Stimulated activated CD8-positive, alpha-beta memory T cell treated with anti-CD3 and anti-CD28 coated beads, Interleukin-2, amount 100 ng/mL, for 1 hour (primary cell): ENCODE measurements at regions not wholly inside any gene's neighbourhood (a gene's known extent, or its start where the extent isn't known, plus 50 kb on each side); places are given as distances from the start of the nearest gene placed in this dataset.
"Not testable (repeated sequence)": the region's sequence is repeated elsewhere in the genome, so short reads cannot be mapped to it uniquely, and the experiment has no call there.

Experiments used
- DNase-seq, 2 donors: peaks; one replicate each; pipeline ENCODE4 v3.0.0-alpha.2; 2020; ENCODE audit warnings: low read depth in 2 of 2

DNA sequence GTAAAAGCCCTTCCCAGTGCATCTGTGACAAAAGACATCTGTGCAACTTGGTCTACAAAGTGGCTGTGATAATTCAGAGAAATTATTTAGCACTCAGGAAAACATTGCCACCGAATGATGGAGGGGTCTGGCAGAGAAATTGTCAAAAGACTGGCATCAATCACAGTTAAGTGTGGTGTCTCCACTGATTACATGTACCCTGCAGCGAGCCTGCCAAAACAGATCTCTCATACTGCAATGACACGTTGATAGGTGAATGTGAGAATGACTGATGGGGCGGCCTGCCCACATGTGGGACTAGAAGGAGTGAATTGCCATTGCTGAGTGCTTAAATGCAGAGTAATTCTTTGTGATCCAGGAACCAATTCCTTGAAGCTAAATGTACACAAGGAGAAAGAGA is 136.4 kb upstream of the PCSK5 start:
- no peak for DNase-seq

DNA sequence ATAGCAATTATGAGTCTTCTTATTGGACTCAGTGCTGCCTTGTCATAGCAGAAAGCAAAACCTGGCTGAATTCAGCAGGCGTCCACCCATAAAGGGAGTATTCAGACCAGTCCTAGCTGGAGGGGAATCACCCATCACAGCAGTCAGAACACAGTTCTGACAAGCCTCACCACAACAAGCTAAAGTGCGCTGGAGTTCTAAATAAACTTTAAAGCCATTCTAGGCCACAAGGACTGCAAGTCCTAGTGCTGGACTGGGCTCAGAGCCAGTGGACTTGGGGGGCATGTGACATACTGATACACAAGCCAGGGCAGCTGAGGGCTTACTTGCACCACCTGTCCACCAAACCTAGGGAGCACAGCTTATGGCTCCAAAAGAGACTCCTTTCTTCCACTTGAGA is 115.3 kb upstream of the PCSK5 start:
- DNase-seq, result no peak

DNA sequence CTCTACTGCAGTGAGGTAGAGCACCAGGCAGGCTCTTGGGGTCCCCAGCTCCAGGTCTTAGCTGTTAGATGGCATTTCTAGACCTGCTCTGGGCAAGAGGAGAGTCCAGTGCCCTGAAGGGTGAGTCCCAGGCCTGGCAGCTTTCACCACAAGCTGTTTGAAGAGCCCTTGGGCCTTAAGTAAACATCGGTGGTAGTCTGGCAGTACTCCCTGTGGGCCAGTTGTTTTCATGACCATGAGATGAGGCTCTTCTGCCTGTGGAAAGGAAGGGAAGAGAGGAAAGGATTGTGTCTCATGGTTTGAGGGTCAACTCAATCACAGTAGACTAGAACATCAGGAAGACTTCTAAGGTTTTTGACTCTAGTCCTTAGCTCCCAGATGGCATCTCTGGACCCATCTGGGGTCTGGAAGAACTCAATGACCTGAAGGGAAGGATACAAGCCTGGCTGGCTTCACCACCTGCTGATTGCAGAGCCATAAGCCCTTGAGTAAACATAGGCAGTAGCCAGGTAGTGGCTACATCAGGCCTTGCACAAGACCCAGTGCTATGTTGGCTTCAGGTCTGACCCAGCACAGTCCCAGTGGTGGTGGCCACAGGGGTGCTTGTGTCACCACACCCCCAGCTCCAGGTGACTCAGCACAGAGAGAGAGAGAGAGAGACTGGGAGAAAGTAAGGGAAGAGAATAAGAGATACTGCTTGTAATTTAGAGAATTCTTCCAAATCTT is 114.3 kb upstream of the PCSK5 start:
- no peak for DNase-seq

DNA sequence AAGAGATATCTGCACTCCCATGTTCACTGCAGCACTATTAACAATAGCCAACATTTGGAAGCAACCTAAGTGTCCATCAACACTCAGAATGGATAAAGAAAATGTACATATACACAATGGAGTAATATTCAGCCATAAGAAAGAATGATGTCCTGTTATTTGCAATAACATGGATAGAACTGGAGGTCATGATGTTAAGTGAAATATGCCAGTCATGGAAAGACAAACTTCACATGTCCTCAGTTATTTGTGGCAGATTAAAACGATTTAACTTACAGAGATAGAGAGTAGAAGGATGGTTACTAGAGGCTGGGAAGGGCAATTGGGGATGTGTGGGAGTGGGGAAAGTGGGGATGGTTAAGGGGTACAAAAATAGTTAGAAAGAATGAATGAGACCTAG is 110.3 kb upstream of the PCSK5 start:
- DNase-seq, result no peak

DNA sequence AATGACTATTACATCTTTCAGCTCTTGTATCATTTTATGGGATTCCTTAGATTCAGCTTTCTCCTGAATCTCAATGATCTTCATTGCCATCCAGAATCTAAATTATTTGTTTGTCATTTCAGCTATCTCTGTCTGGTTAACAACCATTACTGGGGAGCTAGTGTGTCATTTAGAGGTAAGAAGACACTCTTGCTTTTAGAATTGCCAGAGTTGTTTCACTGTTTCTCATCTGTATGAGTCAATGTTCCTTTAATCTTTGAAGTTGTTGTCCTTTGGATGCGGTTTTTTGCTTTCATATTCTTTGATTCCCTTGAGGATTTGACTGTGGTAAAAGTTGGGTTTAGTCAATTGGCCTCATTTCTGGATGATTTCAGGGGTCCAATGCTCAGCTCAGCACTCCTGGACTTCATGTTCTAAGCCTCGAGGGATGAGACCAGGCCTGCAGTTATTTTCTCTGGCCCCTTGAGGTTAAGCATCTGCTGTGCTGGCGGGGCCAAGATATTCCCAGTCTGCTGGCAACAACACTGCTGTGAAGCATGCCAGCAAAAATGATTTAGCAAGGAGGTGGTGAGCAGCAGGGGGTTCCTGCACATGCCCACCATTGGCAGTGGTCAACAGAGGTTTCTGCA is 102.4 kb upstream of the PCSK5 start:
- no peak for DNase-seq

DNA sequence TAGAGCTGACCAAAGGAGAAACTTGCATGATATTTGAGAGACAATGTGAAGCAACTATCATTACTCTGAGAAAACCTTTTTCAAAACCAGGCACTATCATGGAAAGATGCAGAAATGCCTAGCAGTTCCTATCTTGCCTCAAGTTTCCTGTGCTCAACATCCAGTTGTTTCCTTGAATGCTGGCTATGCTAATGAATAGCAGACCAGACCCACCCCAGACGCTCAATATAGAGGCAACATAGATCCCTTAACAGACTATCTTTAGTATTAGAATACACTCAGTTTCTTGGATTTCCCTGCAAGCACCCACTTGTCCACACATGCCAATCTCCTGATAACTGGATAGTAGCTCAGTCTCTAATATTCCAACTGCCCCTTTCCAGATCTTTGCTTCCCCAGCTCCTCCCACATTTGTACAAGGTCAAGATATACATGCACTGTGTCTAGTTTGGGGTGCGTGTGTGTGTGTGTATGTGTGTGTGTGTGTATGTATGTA is 93.3 kb upstream of the PCSK5 start:
- no peak for DNase-seq

DNA sequence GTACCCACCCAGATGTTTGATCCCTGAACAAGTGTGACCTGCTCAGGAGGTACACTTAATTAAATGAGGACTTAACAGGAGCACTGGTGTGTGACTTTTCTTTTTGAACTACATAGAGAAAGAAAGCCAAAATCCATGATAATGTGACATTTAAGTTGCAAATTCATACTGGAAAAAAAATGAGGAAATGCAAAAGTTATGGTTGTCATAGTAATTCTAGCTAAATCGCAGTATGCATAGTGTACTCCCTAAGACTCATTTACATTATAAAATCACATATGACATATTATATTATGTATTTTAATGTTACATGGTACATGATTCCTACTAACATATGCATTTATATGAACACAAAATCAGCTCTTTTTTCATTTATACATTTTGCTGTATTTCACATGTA is 92.0 kb upstream of the PCSK5 start:
- no peak for DNase-seq

DNA sequence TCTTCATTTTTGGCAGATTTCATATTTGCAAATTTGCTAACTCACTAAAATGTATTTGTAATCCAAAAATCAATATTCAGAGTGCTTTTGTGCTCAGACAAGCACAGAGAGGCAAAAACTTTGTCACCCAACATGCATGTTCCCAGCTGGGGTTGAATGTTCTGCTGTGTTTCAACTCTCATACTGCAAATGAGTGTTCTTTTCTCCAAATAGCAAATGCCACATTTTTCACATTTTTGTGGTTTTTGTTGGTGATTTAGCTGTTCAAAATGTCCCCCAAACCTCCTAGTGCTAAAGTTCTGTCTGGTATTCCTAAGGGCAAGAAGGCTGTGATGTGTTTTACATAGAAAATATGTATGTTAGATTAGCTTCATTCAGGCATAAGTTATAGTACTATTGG is 87.3 kb upstream of the PCSK5 start:
- DNase-seq, result no peak

DNA sequence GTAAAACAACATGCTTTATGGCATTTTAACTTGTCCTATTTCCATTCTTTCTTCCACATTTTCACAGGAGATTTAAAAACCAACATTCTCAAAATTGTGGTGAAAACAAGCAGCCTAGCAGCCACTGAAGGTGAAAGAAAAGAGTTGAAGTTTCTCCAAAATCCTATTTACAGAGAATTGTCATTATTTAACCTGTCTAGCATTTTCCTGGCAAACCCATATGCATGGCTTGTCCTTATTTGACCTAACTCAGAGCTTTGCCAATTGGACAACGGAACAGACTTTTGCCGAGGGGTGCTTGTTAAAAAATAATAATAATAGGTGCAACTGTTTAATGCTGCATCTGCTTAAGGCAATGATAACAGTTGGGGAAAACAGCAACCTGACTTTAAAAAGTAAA is 80.4 kb upstream of the PCSK5 start:
- no peak for DNase-seq

DNA sequence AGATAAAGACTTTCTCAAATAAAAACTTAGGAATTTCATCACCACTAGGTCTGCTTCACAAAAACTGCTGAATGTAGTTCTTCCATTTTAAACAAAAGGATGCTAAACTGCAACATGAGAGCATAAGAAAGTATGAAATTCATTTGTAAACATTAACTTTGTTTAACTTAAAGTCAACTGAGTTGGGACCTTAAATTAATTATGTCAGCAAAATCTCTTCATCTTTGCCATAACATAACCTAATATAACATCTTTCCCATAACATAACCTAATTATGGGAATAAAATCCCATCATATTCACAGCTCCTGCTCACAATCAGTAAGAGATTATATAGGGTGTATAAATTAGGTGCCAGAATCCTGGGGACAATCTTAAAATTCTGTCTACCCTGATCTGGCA is 78.8 kb upstream of the PCSK5 start:
- DNase-seq, result no peak

DNA sequence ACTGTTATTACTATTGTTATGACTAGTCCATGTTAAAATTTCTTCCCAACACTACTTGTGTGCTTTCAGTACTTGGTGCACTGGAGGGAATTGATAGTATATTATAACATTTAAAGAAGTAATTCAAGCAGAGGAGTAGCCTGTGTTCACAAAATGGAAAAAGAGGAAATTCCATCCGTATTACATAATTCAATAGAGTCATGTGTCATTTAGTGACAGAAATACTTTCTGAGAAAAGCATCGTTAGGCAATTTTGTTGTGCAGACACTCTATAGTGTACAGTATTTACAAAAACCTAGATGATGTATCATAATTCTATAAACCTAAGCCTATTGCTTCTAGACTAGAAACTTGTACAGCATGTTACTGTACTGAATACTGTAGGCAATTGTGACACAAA is 78.3 kb upstream of the PCSK5 start:
- no peak for DNase-seq

DNA sequence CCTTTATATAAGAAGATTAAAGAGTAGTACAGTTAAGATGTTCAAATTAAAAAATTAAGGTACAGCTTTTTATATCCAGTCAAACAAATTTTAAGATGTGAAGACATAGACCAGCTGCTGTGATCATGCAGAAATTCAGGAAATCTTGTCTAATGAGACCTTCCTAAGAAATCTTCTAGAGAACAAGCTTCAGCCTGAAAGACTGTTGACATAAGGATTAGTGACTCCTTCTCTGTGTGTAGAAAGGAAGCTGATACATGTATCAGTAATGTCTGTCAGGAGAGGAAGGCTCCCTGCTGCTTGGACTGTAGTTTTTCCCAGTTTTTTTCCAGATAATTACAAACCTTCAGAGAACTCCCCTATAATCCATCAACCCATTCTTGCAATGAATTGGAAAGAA is 75.8 kb upstream of the PCSK5 start:
- no peak for DNase-seq

DNA sequence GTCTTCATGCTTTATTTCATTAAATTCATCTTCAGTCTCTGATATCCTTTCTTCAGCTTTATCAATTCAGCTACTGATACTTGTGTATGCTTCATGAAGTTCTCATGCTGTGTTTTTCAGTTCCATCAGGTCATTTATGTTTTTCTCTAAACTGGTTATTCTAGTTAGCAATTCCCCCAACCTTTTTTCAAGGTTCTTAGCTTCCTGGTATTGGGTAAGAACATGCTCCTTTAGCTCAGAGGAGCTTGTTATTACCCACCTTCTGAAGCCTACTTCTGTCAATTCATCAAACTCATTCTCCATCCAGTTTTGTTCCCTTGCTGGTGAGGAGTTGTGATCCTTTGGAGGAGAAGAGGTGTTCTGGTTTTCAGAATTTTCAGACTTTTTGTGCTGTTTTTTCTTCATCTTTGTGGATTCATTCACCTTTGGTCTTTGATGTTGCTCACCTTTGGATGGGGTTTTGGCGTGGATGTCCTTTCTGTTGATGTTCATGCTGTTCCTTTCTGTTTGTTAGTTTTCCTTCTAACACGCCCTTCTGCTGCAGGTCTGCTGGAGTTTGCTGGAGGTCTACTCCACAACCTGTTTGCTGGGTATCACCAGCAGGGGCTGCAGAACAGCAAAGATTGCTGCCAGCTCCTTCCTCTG is 69.9 kb upstream of the PCSK5 start:
- DNase-seq, result not testable (repeated sequence)

DNA sequence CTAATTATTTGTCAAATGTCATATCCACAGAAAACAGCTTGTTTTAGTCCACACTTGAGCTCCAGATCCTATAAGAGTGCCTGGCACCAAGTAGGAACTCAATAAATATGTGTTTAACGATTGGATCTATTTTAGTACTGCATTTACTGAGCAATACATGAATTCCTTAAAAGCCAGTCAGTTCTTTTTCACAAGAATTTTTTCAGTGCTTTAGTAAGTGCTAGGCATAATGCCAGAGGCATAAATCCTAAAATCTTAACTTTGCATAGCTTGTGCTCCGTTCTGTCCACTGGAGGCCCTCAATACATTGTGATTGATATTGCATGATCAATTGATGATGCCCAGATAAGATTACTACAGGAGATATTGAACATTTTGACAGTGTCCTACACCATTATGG is 67.3 kb upstream of the PCSK5 start:
- no peak for DNase-seq

DNA sequence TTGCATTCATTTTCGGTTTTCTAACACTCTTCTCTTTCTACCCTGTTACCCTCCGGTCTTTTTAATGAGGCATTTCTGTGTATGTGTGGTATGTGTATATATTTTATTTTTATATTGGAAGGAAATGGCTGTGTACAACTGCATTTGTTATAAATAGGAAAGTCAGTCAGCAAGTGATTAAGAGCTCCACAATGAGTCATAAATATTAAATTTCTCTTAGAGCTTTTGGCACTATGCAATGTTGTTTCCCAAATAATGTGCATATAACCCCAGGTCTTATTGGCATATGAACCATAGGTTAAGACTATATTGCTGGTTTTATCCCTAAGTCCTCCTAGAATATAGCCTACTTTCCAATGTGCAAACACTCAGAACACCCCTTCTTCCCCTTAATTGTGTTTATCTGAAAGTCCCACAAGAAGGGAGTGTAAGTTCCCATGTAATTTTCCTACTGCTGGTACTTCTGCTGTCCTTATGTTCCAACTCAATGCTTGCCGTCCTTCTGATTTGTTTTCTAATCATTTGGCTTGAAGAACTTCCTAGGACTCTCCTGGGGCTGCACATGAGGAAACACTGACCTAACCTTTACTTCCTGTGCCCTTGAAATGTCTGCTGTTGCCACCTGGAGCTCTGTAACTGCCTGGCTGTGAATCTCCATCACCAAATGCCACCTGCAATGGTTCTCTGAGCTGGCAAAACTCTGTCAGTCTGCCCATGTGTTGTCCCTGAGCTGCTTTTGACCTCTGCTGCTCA is 65.5 kb upstream of the PCSK5 start:
- no peak for DNase-seq

DNA sequence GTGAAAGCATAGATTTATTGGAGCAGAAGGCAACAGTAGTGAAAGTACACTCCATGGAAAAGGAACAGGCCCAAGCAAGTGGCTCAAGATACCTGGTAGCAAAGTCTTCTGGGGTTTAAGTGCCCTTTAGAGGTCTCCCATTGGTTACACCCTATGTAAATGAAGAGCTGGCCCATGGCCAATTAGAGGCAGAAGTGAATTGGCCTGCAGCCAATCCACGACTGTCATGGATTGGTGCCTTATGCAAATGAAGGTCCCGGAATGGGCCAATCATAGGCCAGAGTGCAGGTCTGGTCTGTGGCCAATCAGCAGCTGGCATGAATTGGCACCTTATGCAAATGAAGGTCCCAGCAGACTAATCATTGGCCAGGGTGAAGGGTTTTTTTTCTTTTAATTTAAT is 64.2 kb upstream of the PCSK5 start:
- DNase-seq, result no peak

DNA sequence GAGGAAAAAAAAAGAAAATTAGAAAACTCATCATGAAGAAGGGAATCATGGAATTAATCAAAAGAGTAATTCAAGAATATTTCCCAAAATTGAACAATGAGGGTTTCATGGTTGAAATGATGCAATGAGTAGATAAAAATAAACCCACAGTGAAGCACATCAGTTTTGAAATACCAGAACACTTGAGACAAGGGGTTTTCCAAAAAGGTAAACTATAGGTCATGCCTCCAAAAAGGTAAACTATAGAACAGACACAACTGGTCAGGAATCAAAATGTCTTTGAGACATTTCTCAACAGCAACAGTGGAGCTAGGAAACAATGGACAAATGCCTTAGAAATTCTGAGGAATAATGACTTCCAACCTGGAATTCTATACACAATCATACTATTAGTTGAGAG is 60.2 kb upstream of the PCSK5 start:
- DNase-seq, result no peak

DNA sequence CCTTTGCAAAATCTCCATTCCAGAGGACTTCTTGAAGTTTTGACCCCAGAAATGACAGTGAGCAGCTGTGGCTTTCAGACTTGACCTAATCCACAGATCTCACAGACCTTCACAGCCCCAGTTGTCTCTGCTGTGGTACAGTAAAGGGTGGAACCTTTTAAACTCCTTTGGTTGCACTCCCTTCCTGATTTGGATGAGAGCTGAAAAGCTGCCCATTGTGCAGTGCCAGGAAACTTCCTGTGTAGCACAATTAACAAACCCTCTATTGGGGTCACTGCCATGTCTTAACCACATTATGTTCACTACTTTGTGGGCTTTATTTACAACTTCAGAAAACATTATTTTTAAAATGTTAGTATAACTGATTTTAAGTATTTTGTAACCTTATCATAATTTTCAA is 56.7 kb upstream of the PCSK5 start:
- no peak for DNase-seq

DNA sequence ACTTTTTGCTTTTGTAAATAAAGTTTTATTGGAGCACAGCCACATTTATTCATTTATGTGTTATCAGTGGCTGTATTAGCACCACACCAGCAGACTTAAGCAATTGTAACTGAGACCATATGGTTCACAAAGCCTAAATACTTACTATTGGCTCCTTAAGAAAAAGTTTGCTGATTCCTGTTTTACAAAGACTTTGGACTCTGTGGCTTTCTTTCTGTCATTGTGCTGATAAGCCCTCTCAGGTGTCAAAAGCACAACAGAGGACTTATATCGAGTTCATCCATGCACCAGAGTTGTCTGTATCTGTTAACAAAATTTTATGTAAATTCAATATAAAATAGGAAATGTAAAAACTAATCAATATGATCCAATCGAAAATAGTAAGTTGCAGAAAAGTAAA is 55.6 kb upstream of the PCSK5 start:
- DNase-seq, result no peak
